IMR-90 (cell line): ENCODE measurements at regions not wholly inside any gene's neighbourhood (a gene's known extent, or its start where the extent isn't known, plus 50 kb on each side); places are given as distances from the start of the nearest gene placed in this dataset.

Source experiments
- ATAC-seq: fragments of 200-7000 bp; cut with Tn5 transposase; 2 replicates; pipeline ENCODE4 v1.9.1; 2020; ENCODE audit warnings: low read depth, mild to moderate bottlenecking, moderate library complexity
- BruUV-seq: library from RNA; stranded (reverse); fragments of 400-500 nt; replicated peaks from 2 replicates; lab custom pipeline; 2021; lab: Mats Ljungman, UMichigan
- CTCF ChIA-PET: fragments of 300-600 bp; formaldehyde crosslinking; extraction: SDS; loops from one replicate; lab custom pipeline; 2021; ENCODE audit warnings: antibody characterized with exemption; lab: Yijun Ruan, JAX
- POLR2A ChIA-PET: fragments of 300-600 bp; sonication (Branson Sonifier 250); formaldehyde crosslinking; loops from one replicate; lab custom pipeline; 2022; ENCODE audit warnings: antibody characterized with exemption; ENCODE audit not compliant: unreplicated experiment; lab: Charles Lee
- DNase-seq: peaks from one replicate; pipeline ENCODE4 v3.0.0; 2013
- H2AFZ ChIP-seq: replicated peaks from 2 replicates; pipeline ENCODE3; 2013; ENCODE audit warnings: low read length, mild to moderate bottlenecking; ENCODE audit not compliant: poor library complexity
- H2AK5ac ChIP-seq: 2 replicates; pipeline ENCODE4 v1.6.1; 2013; ENCODE audit warnings: low read depth, low read length, inconsistent platforms
- H2AK9ac ChIP-seq: replicated peaks from 2 replicates; pipeline ENCODE3; 2013; ENCODE audit warnings: mild to moderate bottlenecking, low read depth, low read length, moderate library complexity; ENCODE audit not compliant: poor library complexity
- H2BK120ac ChIP-seq: 2 replicates; pipeline ENCODE4 v1.6.1; 2013; ENCODE audit warnings: low read depth, low read length, inconsistent platforms
- H2BK15ac ChIP-seq: 3 replicates; pipeline ENCODE4 v1.6.1; 2013; ENCODE audit warnings: low read depth, low read length, inconsistent platforms
- H2BK20ac ChIP-seq: 2 replicates; pipeline ENCODE4 v1.6.1; 2013; ENCODE audit warnings: low read depth, mild to moderate bottlenecking, inconsistent platforms, low read length, moderate library complexity
- H2BK5ac ChIP-seq: 2 replicates; pipeline ENCODE4 v1.6.1; 2013; ENCODE audit warnings: mild to moderate bottlenecking, low read depth, low read length, inconsistent platforms; ENCODE audit not compliant: poor library complexity, severe bottlenecking
- H3K14ac ChIP-seq: replicated peaks from 2 replicates; pipeline ENCODE4 v1.6.1; 2013; ENCODE audit warnings: low read depth, low read length, inconsistent platforms
- H3K18ac ChIP-seq: 2 replicates; pipeline ENCODE4 v1.6.1; 2013; ENCODE audit warnings: low read depth, low read length, control low read depth
- H3K23ac ChIP-seq: 2 replicates; pipeline ENCODE4 v1.6.1; 2013; ENCODE audit warnings: low read depth, low read length, inconsistent platforms
- H3K27ac ChIP-seq: 2 replicates; pipeline ENCODE4 v1.5.1; 2013; ENCODE audit warnings: mild to moderate bottlenecking, control low read depth, low read length; ENCODE audit not compliant: insufficient read depth
- H3K27me3 ChIP-seq: 2 replicates; pipeline ENCODE4 v1.6.1; 2013; ENCODE audit warnings: low read length; ENCODE audit not compliant: control insufficient read depth, insufficient read depth
- H3K36me3 ChIP-seq: 2 replicates; pipeline ENCODE4 v1.6.1; 2013; ENCODE audit warnings: low read length, mixed read lengths; ENCODE audit not compliant: control insufficient read depth, insufficient read depth
- H3K4ac ChIP-seq: 2 replicates; pipeline ENCODE4 v1.6.1; 2013; ENCODE audit warnings: low read depth, low read length, inconsistent platforms
- H3K4me1 ChIP-seq: 2 replicates; pipeline ENCODE4 v1.6.1; 2013; ENCODE audit warnings: low read length, mixed read lengths; ENCODE audit not compliant: control insufficient read depth, insufficient read depth
- H3K4me2 ChIP-seq: 2 replicates; pipeline ENCODE4 v1.6.1; 2013; ENCODE audit warnings: low read depth, mild to moderate bottlenecking, control low read depth, low read length, moderate library complexity
- H3K4me3 ChIP-seq: 2 replicates; pipeline ENCODE4 v1.5.1; 2013; ENCODE audit warnings: low read depth, mild to moderate bottlenecking, control low read depth, low read length, moderate library complexity; ENCODE audit not compliant: insufficient read depth
- H3K56ac ChIP-seq: 2 replicates; pipeline ENCODE4 v1.6.1; 2013; ENCODE audit warnings: low read length, inconsistent platforms; ENCODE audit not compliant: insufficient read depth; ENCODE audit errors: extremely low read depth
- H3K79me1 ChIP-seq, 2 experiments: 2 replicates each; pipeline ENCODE4 v1.6.1; 2013; ENCODE audit warnings: low read length in 2 of 2, inconsistent platforms in 1 of 2, low read depth in 1 of 2
- H3K9ac ChIP-seq: 2 replicates; pipeline ENCODE4 v1.6.1; 2013; ENCODE audit warnings: low read depth, low read length, control low read depth
- H3K9me1 ChIP-seq: 2 replicates; pipeline ENCODE4 v1.6.1; 2013; ENCODE audit warnings: low read length, inconsistent platforms; ENCODE audit not compliant: insufficient read depth
- H3K9me3 ChIP-seq: 2 replicates; pipeline ENCODE4 v1.6.1; 2013; ENCODE audit warnings: low read length; ENCODE audit not compliant: control insufficient read depth, insufficient read depth
- H4K20me1 ChIP-seq: 2 replicates; pipeline ENCODE4 v1.6.1; 2013; ENCODE audit warnings: low read length, inconsistent platforms; ENCODE audit not compliant: insufficient read depth
- H4K5ac ChIP-seq: 2 replicates; pipeline ENCODE4 v1.6.1; 2013; ENCODE audit warnings: mild to moderate bottlenecking, low read depth, low read length, control low read depth
- H4K8ac ChIP-seq, 2 experiments: 2 replicates each; pipeline ENCODE4 v1.6.1; 2013; ENCODE audit warnings: low read depth in 2 of 2, low read length in 2 of 2, control low read depth in 1 of 2, inconsistent platforms in 1 of 2
- H4K91ac ChIP-seq: 2 replicates; pipeline ENCODE4 v1.6.1; 2013; ENCODE audit warnings: low read depth, low read length, inconsistent platforms; ENCODE audit not compliant: insufficient read depth
- BHLHE40 ChIP-seq: fragments of 150-350 bp; IDR thresholded peaks from 2 replicates; pipeline ENCODE4 v1.6.1; 2016; ENCODE audit warnings: mild to moderate bottlenecking, low read depth, low read length
- CEBPB ChIP-seq: IDR thresholded peaks from 2 replicates; pipeline ENCODE4 v1.6.1; 2012; ENCODE audit warnings: low read depth, low read length, improper control_type of control experiment
- CHD1 ChIP-seq: IDR thresholded peaks from 2 replicates; pipeline ENCODE4 v1.6.1; 2012; ENCODE audit warnings: low read depth, low read length, improper control_type of control experiment
- CTCF ChIP-seq: conservative IDR thresholded peaks from 2 replicates; pipeline ENCODE4 v1.5.1; 2012; ENCODE audit warnings: mild to moderate bottlenecking, low read depth, low read length, improper control_type of control experiment
- ELK1 ChIP-seq: fragments of 150-350 bp; IDR thresholded peaks from 2 replicates; pipeline ENCODE4 v1.6.1; 2016; ENCODE audit warnings: low read depth, mild to moderate bottlenecking, low read length, moderate library complexity, borderline replicate concordance
- FOS ChIP-seq: fragments of 150-350 bp; IDR thresholded peaks from 2 replicates; pipeline ENCODE4 v1.6.1; 2016; ENCODE audit warnings: low read depth, low read length
- MAFK ChIP-seq: IDR thresholded peaks from 2 replicates; pipeline ENCODE4 v1.6.1; 2012; ENCODE audit warnings: low read depth, low read length, improper control_type of control experiment
- MAZ ChIP-seq: IDR thresholded peaks from 2 replicates; pipeline ENCODE4 v1.6.1; 2012; ENCODE audit warnings: low read depth, mild to moderate bottlenecking, low read length, improper control_type of control experiment, moderate library complexity, borderline replicate concordance
- MXI1 ChIP-seq: IDR thresholded peaks from 2 replicates; pipeline ENCODE4 v1.6.1; 2012; ENCODE audit warnings: low read depth, mild to moderate bottlenecking, low read length, moderate library complexity, borderline replicate concordance
- NFE2L2 ChIP-seq: fragments of 150-350 bp; IDR thresholded peaks from 2 replicates; pipeline ENCODE4 v1.6.1; 2016; ENCODE audit warnings: low read depth, mild to moderate bottlenecking, low read length
- POLR2A ChIP-seq: IDR thresholded peaks from 2 replicates; pipeline ENCODE4 v1.6.1; 2012; ENCODE audit warnings: mild to moderate bottlenecking, low read depth, low read length
- RAD21 ChIP-seq: IDR thresholded peaks from 2 replicates; pipeline ENCODE4 v1.6.1; 2012; ENCODE audit warnings: low read length, improper control_type of control experiment
- RCOR1 ChIP-seq: IDR thresholded peaks from 2 replicates; pipeline ENCODE4 v1.6.1; 2012; ENCODE audit warnings: mild to moderate bottlenecking, low read length, improper control_type of control experiment; ENCODE audit not compliant: insufficient replicate concordance
- RFX5 ChIP-seq: IDR thresholded peaks from 2 replicates; pipeline ENCODE4 v1.8.0; 2012; ENCODE audit warnings: low read depth, mild to moderate bottlenecking, low read length, moderate library complexity
- SMC3 ChIP-seq: fragments of 150-350 bp; IDR thresholded peaks from 2 replicates; pipeline ENCODE4 v1.6.1; 2016; ENCODE audit warnings: low read depth, mild to moderate bottlenecking, antibody characterized with exemption, low read length, moderate library complexity
- USF2 ChIP-seq: fragments of 150-350 bp; IDR thresholded peaks from 2 replicates; pipeline ENCODE4 v1.6.1; 2017; ENCODE audit warnings: mild to moderate bottlenecking, antibody characterized with exemption, low read length, low read depth
- WGBS, 2 experiments: methylation state at CpG; one replicate each; pipeline versions ENCODE4 v1.1.5 to v1.1.7; 2013; ENCODE audit warnings: missing lambda C conversion rate in 2 of 2; ENCODE audit not compliant: insufficient read length in 1 of 2; ENCODE audit errors: extremely low coverage in 2 of 2; 5-methylcytosine and 5-hydroxymethylcytosine counted together
- dilution Hi-C: fragments of 300-500 bp; cut with HindIII; formaldehyde crosslinking; loops from one replicate; pipeline ENCODE4 v1.14.3; 2018; ENCODE audit warnings: low sequenced_read_pairs; ENCODE audit not compliant: unreplicated experiment
- in situ Hi-C: fragments of 300-500 bp; cut with MboI; formaldehyde crosslinking; loops from 3 replicates; pipeline ENCODE4 v1.14.3; 2019; ENCODE audit warnings: low sequenced_read_pairs, inconsistent platforms, mixed read lengths
- intact Hi-C: fragments of 100-400 bp; cut with micrococcal nuclease; formaldehyde crosslinking; loops from 2 replicates; pipeline ENCODE4 v1.10.0; 2022

GRCh38 chr12:31790759-31791158 lies 61.9 kb upstream of the AMN1 start:
- no peak overlapping the region for H3K14ac ChIP-seq
- in situ Hi-C loops (no loop called here), dilution Hi-C loops (no loop called here), intact Hi-C loops (no loop called here)
- H3K79me1 ChIP-seq: no peaks in the 10 kb centered on the region
- H2BK5ac ChIP-seq: no peak overlapping the region
- no peaks in the 10 kb centered on the region for H3K9me3 ChIP-seq
- no peak for TF ChIP-seq FOS
- no peak for TF ChIP-seq CHD1
- no peak for TF ChIP-seq SMC3
- TF ChIP-seq CEBPB: no peak
- no peak for TF ChIP-seq RAD21
- TF ChIP-seq ELK1: no peak
- no peak for TF ChIP-seq CTCF
- TF ChIP-seq RCOR1: no peak
- TF ChIP-seq RFX5: no peak
- TF ChIP-seq MAFK: no peak
- TF ChIP-seq USF2: no peak
- TF ChIP-seq MAZ: no peak
- TF ChIP-seq POLR2A: no peak
- TF ChIP-seq NFE2L2: no peak
- TF ChIP-seq MXI1: no peak
- TF ChIP-seq BHLHE40: no peak
- no peak overlapping the region for H4K8ac ChIP-seq
- H3K23ac ChIP-seq: no peak overlapping the region
- H3K4me1 ChIP-seq: no peaks in the 10 kb centered on the region
- H2AK5ac ChIP-seq: no peak overlapping the region
- no peak overlapping the region for H3K4me3 ChIP-seq
- H4K5ac ChIP-seq: no peak overlapping the region
- no peak overlapping the region for H3K56ac ChIP-seq
- no peak overlapping the region for H4K91ac ChIP-seq
- no peak overlapping the region for H2BK120ac ChIP-seq
- H3K27ac ChIP-seq: no peak overlapping the region
- no peak overlapping the region for H2AFZ ChIP-seq
- no peaks in the 10 kb centered on the region for H4K20me1 ChIP-seq
- H2BK15ac ChIP-seq: no peak overlapping the region
- no peak overlapping the region for H3K9ac ChIP-seq
- no peak for ATAC-seq
- no TSS peak for BruUV-seq
- no peak overlapping the region for H3K4ac ChIP-seq
- DNase-seq: no peak
- no peak overlapping the region for H3K4me2 ChIP-seq
- H2AK9ac ChIP-seq: no peak overlapping the region
- no peak overlapping the region for H3K18ac ChIP-seq
- POLR2A ChIA-PET: no interaction called here
- no peak overlapping the region for H2BK20ac ChIP-seq
- H3K9me1 ChIP-seq: no peaks in the 10 kb centered on the region
- H3K36me3 ChIP-seq: no peaks in the 10 kb centered on the region
- CTCF ChIA-PET: interaction anchor here (1.0 kb wide), 1 partner anchor 14 kb away, joined by 7 read pairs; no protein-coding TSS in a partner anchor
- H3K27me3 ChIP-seq: no peaks in the 10 kb centered on the region
- no CpG with 5 or more reads among the region's 1 CpG for WGBS, 2 experiments
